ENCODE measurements at regions not wholly inside any gene's neighbourhood (a gene's known extent, or its start where the extent isn't known, plus 50 kb on each side); places are given as distances from the start of the nearest gene placed in this dataset.

GRCh38 chr12:107296681-107297089, 203.3 kb upstream of the CRY1 start:
- 97% methylated on average over 6 of the region's 6 CpGs for WGBS (ENCODE audit: insufficient coverage)
- H3K27me3 ChIP-seq (replicated peaks in 2 of 5; ENCODE audit: control insufficient read depth in 4 of 5, insufficient read depth in 5 of 5, low read length in 4 of 5), result no peaks in the 10 kb centered on the region
- no peak overlapping the region for H3K27ac ChIP-seq (ENCODE audit: insufficient read depth in 1 of 2, low read depth in 1 of 2, low read length in 2 of 2, poor library complexity in 1 of 2, severe bottlenecking in 2 of 2)
- H3K9me3 ChIP-seq (ENCODE audit: control extremely low read depth in 1 of 5, control insufficient read depth in 4 of 5, insufficient read depth in 2 of 5, low read depth in 1 of 5, low read length in 4 of 5), result no peaks in the 10 kb centered on the region
- ChIA-PET POLR2A (no interaction called here), CTCF (interaction anchor here (0.5 to 1.3 kb wide), 6 partner anchors 8 to 1677 kb away, joined by 3 to 4 read pairs (median 3); no protein-coding TSS in a partner anchor)
- H3K36me3 ChIP-seq (ENCODE audit: control insufficient read depth in 4 of 4, insufficient read depth in 4 of 4, low read length in 3 of 4), result no peaks in the 10 kb centered on the region
- DNase-seq, result no peak
- H3K4me1 ChIP-seq (ENCODE audit: control extremely low read depth in 1 of 4, control insufficient read depth in 4 of 4, insufficient read depth in 4 of 4, low read length in 3 of 4), result no peaks in the 10 kb centered on the region
- H3K4me3 ChIP-seq (ENCODE audit: control insufficient read depth in 1 of 7, extremely low read depth in 1 of 7, insufficient read depth in 4 of 7, low read depth in 2 of 7, low read length in 6 of 7), result no peak overlapping the region

- H3K36me3 ChIP-seq (ENCODE audit: control insufficient read depth in 4 of 4, insufficient read depth in 4 of 4, low read length in 3 of 4), result no peaks in the 10 kb centered on the region
- WGBS (ENCODE audit: insufficient coverage), result 85% methylated on average over 2 of the region's 2 CpGs
- H3K27ac ChIP-seq (ENCODE audit: insufficient read depth in 1 of 2, low read depth in 1 of 2, low read length in 2 of 2, poor library complexity in 1 of 2, severe bottlenecking in 2 of 2), result no peak overlapping the region
- H3K4me1 ChIP-seq (ENCODE audit: control extremely low read depth in 1 of 4, control insufficient read depth in 4 of 4, insufficient read depth in 4 of 4, low read length in 3 of 4), result no peaks in the 10 kb centered on the region
- no peak overlapping the region for H3K4me3 ChIP-seq (ENCODE audit: control insufficient read depth in 1 of 7, extremely low read depth in 1 of 7, insufficient read depth in 4 of 7, low read depth in 2 of 7, low read length in 6 of 7)
- H3K9me3 ChIP-seq (ENCODE audit: control extremely low read depth in 1 of 5, control insufficient read depth in 4 of 5, insufficient read depth in 2 of 5, low read depth in 1 of 5, low read length in 4 of 5), result peaks cover 0 to 3% (median 0%) of the 10 kb centered on the region in 5 experiments
- no peaks in the 10 kb centered on the region for H3K27me3 ChIP-seq (replicated peaks in 2 of 5; ENCODE audit: control insufficient read depth in 4 of 5, insufficient read depth in 5 of 5, low read length in 4 of 5)
- no peak for DNase-seq
- ChIA-PET POLR2A (no interaction called here), CTCF (no interaction called here)
These were observed 209.4 kb upstream of the CRY1 start for GRCh38 chr12:107302649-107303341.

- no peak for DNase-seq
- Histone ChIP-seq H3K4me1 (ENCODE audit: control extremely low read depth in 1 of 4, control insufficient read depth in 4 of 4, insufficient read depth in 4 of 4, low read length in 3 of 4) (peaks cover 0 to 14% (median 11%) of the 10 kb centered on the region in 4 experiments), H3K27ac (ENCODE audit: insufficient read depth in 1 of 2, low read depth in 1 of 2, low read length in 2 of 2, poor library complexity in 1 of 2, severe bottlenecking in 2 of 2) (no peak overlapping the region), H3K9me3 (ENCODE audit: control extremely low read depth in 1 of 5, control insufficient read depth in 4 of 5, insufficient read depth in 2 of 5, low read depth in 1 of 5, low read length in 4 of 5) (peaks cover 0 to 3% (median 0%) of the 10 kb centered on the region in 5 experiments), H3K36me3 (ENCODE audit: control insufficient read depth in 4 of 4, insufficient read depth in 4 of 4, low read length in 3 of 4) (no peaks in the 10 kb centered on the region), H3K27me3 (replicated peaks in 2 of 5; ENCODE audit: control insufficient read depth in 4 of 5, insufficient read depth in 5 of 5, low read length in 4 of 5) (no peaks in the 10 kb centered on the region), H3K4me3 (ENCODE audit: control insufficient read depth in 1 of 7, extremely low read depth in 1 of 7, insufficient read depth in 4 of 7, low read depth in 2 of 7, low read length in 6 of 7) (no peak overlapping the region)
- POLR2A ChIA-PET, result interaction anchor here (0.6 kb wide), 1 partner anchor 305 kb away, joined by 3 read pairs; no protein-coding TSS in a partner anchor
- 100% methylated on average over 1 of the region's 2 CpGs for WGBS (ENCODE audit: insufficient coverage)
- CTCF ChIA-PET, result interaction anchor here (0.8 to 1.4 kb wide), 10 partner anchors 9 to 305 kb away, joined by 3 to 5 read pairs (median 3); no protein-coding TSS in a partner anchor
These were observed 211.5 kb upstream of the CRY1 start for GRCh38 chr12:107304588-107305532.

DNA sequence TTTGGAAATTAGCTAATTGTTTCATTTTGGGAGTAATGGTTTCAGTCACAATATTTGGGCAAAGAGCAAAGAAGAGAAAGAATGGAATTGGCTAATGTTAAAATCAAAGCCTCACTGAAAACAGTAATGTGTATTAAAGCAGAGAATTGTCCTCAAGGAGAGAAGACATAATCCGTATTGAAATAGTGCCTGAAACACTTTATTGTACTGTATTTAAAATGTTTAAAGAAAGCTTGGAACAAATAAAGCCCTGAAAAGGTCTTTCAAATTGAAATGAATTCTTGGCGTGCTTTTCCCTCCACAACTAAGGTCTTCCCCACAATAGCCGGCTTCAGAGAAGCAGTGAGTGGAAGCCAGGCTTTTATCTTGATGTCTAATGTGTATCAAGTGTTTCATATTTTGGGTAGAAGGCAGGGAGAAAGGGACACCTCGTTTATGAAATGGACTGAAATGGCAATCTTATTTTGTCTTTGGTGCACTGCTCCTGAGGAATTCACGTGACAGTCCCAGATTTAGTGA, 212.9 kb upstream of the CRY1 start:
- 95% methylated on average over 3 of the region's 5 CpGs for WGBS (ENCODE audit: insufficient coverage)

GRCh38 chr12:107308310-107308709, 215.0 kb upstream of the CRY1 start:
- Histone ChIP-seq H3K27me3 (replicated peaks in 2 of 5; ENCODE audit: control insufficient read depth in 4 of 5, insufficient read depth in 5 of 5, low read length in 4 of 5) (no peaks in the 10 kb centered on the region), H3K9me3 (ENCODE audit: control extremely low read depth in 1 of 5, control insufficient read depth in 4 of 5, insufficient read depth in 2 of 5, low read depth in 1 of 5, low read length in 4 of 5) (peaks cover 0 to 3% (median 0%) of the 10 kb centered on the region in 5 experiments), H3K27ac (ENCODE audit: insufficient read depth in 1 of 2, low read depth in 1 of 2, low read length in 2 of 2, poor library complexity in 1 of 2, severe bottlenecking in 2 of 2) (no peak overlapping the region), H3K4me1 (ENCODE audit: control extremely low read depth in 1 of 4, control insufficient read depth in 4 of 4, insufficient read depth in 4 of 4, low read length in 3 of 4) (peaks cover 2 to 32% (median 21%) of the 10 kb centered on the region in 4 experiments), H3K4me3 (ENCODE audit: control insufficient read depth in 1 of 7, extremely low read depth in 1 of 7, insufficient read depth in 4 of 7, low read depth in 2 of 7, low read length in 6 of 7) (no peak overlapping the region), H3K36me3 (ENCODE audit: control insufficient read depth in 4 of 4, insufficient read depth in 4 of 4, low read length in 3 of 4) (no peaks in the 10 kb centered on the region)
- CTCF ChIA-PET, result interaction anchor here (1.1 to 1.7 kb wide), 5 partner anchors 10 to 176 kb away, joined by 3 to 4 read pairs (median 3); no protein-coding TSS in a partner anchor
- DNase-seq, result no peak
- POLR2A ChIA-PET, result no interaction called here

More for the DNA sequence above, 212.9 kb upstream of the CRY1 start:
- no peak overlapping the region for H3K27ac ChIP-seq (ENCODE audit: insufficient read depth in 1 of 2, low read depth in 1 of 2, low read length in 2 of 2, poor library complexity in 1 of 2, severe bottlenecking in 2 of 2)
- peaks cover 0 to 24% (median 15%) of the 10 kb centered on the region in 4 experiments for H3K4me1 ChIP-seq (ENCODE audit: control extremely low read depth in 1 of 4, control insufficient read depth in 4 of 4, insufficient read depth in 4 of 4, low read length in 3 of 4)
- H3K9me3 ChIP-seq (ENCODE audit: control extremely low read depth in 1 of 5, control insufficient read depth in 4 of 5, insufficient read depth in 2 of 5, low read depth in 1 of 5, low read length in 4 of 5), result peaks cover 0 to 3% (median 0%) of the 10 kb centered on the region in 5 experiments
- no peaks in the 10 kb centered on the region for H3K36me3 ChIP-seq (ENCODE audit: control insufficient read depth in 4 of 4, insufficient read depth in 4 of 4, low read length in 3 of 4)
- H3K4me3 ChIP-seq (ENCODE audit: control insufficient read depth in 1 of 7, extremely low read depth in 1 of 7, insufficient read depth in 4 of 7, low read depth in 2 of 7, low read length in 6 of 7), result no peak overlapping the region
- POLR2A ChIA-PET, result interaction anchor here (0.6 kb wide), 2 partner anchors 36 to 94 kb away, joined by 4 read pairs; no protein-coding TSS in a partner anchor
- no peak for DNase-seq
- H3K27me3 ChIP-seq (replicated peaks in 2 of 5; ENCODE audit: control insufficient read depth in 4 of 5, insufficient read depth in 5 of 5, low read length in 4 of 5), result no peaks in the 10 kb centered on the region
- CTCF ChIA-PET, result interaction anchor here (1.4 kb wide), 1 partner anchor 10 kb away, joined by 4 read pairs; no protein-coding TSS in a partner anchor

- ChIA-PET CTCF (interaction anchor here (0.6 to 1.7 kb wide), 8 partner anchors 10 to 177 kb away, joined by 3 to 4 read pairs (median 4); a partner anchor contains a TSS), POLR2A (no interaction called here)
- no peak overlapping the region for H3K27ac ChIP-seq (ENCODE audit: insufficient read depth in 1 of 2, low read depth in 1 of 2, low read length in 2 of 2, poor library complexity in 1 of 2, severe bottlenecking in 2 of 2)
- 0% methylated on average over 3 of the region's 4 CpGs for WGBS (ENCODE audit: insufficient coverage)
- peaks cover 2 to 32% (median 21%) of the 10 kb centered on the region in 4 experiments for H3K4me1 ChIP-seq (ENCODE audit: control extremely low read depth in 1 of 4, control insufficient read depth in 4 of 4, insufficient read depth in 4 of 4, low read length in 3 of 4)
- H3K27me3 ChIP-seq (replicated peaks in 2 of 5; ENCODE audit: control insufficient read depth in 4 of 5, insufficient read depth in 5 of 5, low read length in 4 of 5), result no peaks in the 10 kb centered on the region
- H3K4me3 ChIP-seq (ENCODE audit: control insufficient read depth in 1 of 7, extremely low read depth in 1 of 7, insufficient read depth in 4 of 7, low read depth in 2 of 7, low read length in 6 of 7), result peak overlapping the region in 1 of 7 experiments; percentile 1
- peak in 2 of 3 donors; percentile 86 to 90 for DNase-seq
- peaks cover 0 to 3% (median 0%) of the 10 kb centered on the region in 5 experiments for H3K9me3 ChIP-seq (ENCODE audit: control extremely low read depth in 1 of 5, control insufficient read depth in 4 of 5, insufficient read depth in 2 of 5, low read depth in 1 of 5, low read length in 4 of 5)
- no peaks in the 10 kb centered on the region for H3K36me3 ChIP-seq (ENCODE audit: control insufficient read depth in 4 of 4, insufficient read depth in 4 of 4, low read length in 3 of 4)
These were observed 215.7 kb upstream of the CRY1 start for GRCh38 chr12:107309020-107309419.

Data from common myeloid progenitor, CD34-positive (primary cell).